Lower leg skin (tissue), 3 donors: ENCODE measurements at regions not wholly inside any gene's neighbourhood (a gene's known extent, or its start where the extent isn't known, plus 50 kb on each side); places are given as distances from the start of the nearest gene placed in this dataset.

Experiments used
- POLR2A ChIP-seq, 2 donors: fragments of 450-650 bp; IDR thresholded peaks; one replicate each; pipeline ENCODE4 v1.6.1; 2016 to 2017; ENCODE audit warnings: antibody characterized with exemption in 2 of 2, mild to moderate bottlenecking in 1 of 2, moderate library complexity in 1 of 2
- TF ChIP-seq, protein P1 (sequence below), 3 donors: fragments of 450-650 bp; IDR thresholded peaks; one replicate each; pipeline ENCODE4 v1.5.1; 2016; ENCODE audit warnings: antibody characterized with exemption in 3 of 3, mild to moderate bottlenecking in 3 of 3, moderate library complexity in 2 of 3

DNA sequence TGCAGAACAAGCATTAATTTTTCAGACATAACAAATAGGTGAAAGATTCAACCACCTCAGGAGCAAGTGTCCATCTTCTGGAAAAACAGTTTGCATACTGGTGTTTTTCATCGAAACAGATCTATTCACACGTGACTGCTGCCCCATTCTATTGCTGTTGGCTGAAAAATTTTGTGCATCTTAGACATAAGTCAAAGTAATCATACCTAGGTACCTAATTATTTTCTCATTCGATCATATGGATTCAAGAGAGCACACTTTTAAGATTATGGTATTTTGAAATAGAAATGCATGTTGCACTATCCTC lies 72.9 kb upstream of the CDH6 start:
- no peak for TF ChIP-seq POLR2A (IDR thresholded peaks at IDR 0.05)
- TF ChIP-seq, protein P1, sequence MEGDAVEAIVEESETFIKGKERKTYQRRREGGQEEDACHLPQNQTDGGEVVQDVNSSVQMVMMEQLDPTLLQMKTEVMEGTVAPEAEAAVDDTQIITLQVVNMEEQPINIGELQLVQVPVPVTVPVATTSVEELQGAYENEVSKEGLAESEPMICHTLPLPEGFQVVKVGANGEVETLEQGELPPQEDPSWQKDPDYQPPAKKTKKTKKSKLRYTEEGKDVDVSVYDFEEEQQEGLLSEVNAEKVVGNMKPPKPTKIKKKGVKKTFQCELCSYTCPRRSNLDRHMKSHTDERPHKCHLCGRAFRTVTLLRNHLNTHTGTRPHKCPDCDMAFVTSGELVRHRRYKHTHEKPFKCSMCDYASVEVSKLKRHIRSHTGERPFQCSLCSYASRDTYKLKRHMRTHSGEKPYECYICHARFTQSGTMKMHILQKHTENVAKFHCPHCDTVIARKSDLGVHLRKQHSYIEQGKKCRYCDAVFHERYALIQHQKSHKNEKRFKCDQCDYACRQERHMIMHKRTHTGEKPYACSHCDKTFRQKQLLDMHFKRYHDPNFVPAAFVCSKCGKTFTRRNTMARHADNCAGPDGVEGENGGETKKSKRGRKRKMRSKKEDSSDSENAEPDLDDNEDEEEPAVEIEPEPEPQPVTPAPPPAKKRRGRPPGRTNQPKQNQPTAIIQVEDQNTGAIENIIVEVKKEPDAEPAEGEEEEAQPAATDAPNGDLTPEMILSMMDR (IDR thresholded peaks at IDR 0.05), result no peak
